B cell (primary cell): ENCODE measurements at regions not wholly inside any gene's neighbourhood (a gene's known extent, or its start where the extent isn't known, plus 50 kb on each side); places are given as distances from the start of the nearest gene placed in this dataset.
"Not testable (repeated sequence)": the region's sequence is repeated elsewhere in the genome, so short reads cannot be mapped to it uniquely, and the experiment has no call there.

Source experiments
- EZH2 ChIP-seq: IDR thresholded peaks from 2 replicates; pipeline ENCODE4 v1.6.1; 2012; ENCODE audit warnings: borderline replicate concordance, low read depth, mild to moderate bottlenecking, moderate library complexity, low read length; ENCODE audit not compliant: insufficient read depth, poor library complexity, severe bottlenecking
- TF ChIP-seq, protein P1 (sequence below): fragments of 200-600 bp; IDR thresholded peaks from one replicate; pipeline ENCODE4 v1.8.0; 2022; ENCODE audit warnings: antibody characterized with exemption, mild to moderate bottlenecking

DNA sequence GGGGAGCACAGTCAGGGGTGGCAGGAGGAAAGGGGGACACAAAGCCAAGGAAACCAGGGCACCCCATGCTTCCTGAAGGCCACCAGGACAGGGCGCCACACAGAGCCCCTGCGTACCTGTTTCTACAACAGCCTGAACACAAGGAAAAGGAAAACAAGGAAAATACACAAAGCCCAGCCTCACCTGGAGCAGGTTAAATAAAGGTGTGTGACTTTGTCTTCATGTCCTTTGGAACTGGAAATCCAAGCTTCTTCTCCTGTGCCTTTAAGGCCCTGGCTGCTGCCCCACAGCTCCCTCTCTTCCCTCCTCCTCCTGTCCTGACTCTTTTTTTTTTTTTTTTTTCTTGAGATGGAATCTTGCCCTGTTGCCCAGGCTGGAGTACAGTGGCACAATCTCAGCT, 70.0 kb downstream of the ART5 start:
- TF ChIP-seq, protein P1, sequence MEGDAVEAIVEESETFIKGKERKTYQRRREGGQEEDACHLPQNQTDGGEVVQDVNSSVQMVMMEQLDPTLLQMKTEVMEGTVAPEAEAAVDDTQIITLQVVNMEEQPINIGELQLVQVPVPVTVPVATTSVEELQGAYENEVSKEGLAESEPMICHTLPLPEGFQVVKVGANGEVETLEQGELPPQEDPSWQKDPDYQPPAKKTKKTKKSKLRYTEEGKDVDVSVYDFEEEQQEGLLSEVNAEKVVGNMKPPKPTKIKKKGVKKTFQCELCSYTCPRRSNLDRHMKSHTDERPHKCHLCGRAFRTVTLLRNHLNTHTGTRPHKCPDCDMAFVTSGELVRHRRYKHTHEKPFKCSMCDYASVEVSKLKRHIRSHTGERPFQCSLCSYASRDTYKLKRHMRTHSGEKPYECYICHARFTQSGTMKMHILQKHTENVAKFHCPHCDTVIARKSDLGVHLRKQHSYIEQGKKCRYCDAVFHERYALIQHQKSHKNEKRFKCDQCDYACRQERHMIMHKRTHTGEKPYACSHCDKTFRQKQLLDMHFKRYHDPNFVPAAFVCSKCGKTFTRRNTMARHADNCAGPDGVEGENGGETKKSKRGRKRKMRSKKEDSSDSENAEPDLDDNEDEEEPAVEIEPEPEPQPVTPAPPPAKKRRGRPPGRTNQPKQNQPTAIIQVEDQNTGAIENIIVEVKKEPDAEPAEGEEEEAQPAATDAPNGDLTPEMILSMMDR = not testable (repeated sequence)
- not testable (repeated sequence) for TF ChIP-seq EZH2
